ENCODE measurements at regions not wholly inside any gene's neighbourhood (a gene's known extent, or its start where the extent isn't known, plus 50 kb on each side); places are given as distances from the start of the nearest gene placed in this dataset.

DNA sequence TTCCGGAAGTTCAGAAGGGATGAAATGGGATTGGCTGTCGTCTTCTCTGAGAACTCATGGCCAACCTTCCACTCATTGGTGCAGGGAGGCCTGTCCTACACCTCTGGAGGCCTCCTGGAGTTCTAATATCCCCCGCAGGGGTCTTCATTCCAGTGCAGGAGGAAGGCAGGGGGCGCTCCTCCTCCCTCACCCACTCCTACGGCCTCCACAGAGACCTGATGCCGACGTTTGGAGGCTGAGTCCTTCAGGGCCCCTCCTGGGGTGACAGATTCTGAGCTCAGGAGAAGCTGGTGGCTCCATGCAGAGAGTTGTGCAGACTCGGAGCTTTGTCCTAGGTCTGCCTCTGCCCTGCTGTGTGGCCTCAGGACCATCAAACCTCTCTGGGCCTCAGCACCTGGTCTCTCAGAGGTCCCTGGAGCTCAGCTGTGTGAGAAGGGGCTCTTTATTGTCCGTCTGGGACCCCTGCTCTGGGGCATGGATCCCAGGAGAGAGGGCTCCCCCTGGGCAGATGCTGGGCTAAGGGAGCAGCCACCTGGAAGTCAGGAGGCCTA is 102.3 kb upstream of the WNT4 start:
- TF ChIP-seq GATA2 (IDR thresholded peaks at IDR 0.05; ENCODE audit: insufficient read depth, insufficient read length, low read depth, low read length) (no peak), EZH2 (IDR thresholded peaks at IDR 0.05; ENCODE audit: borderline replicate concordance, low read depth, low read length, severe bottlenecking) (no peak), POLR2A (IDR thresholded peaks at IDR 0.05; ENCODE audit: low read depth, low read length) (no peak), MYC (IDR thresholded peaks at IDR 0.05; ENCODE audit: low read depth, low read length) (no peak), POLR2AphosphoS5 (IDR thresholded peaks at IDR 0.05; ENCODE audit: insufficient read depth, low read depth, low read length) (no peak), FOS (IDR thresholded peaks at IDR 0.05; ENCODE audit: borderline replicate concordance, insufficient read depth, low read length) (no peak), JUN (IDR thresholded peaks at IDR 0.05; ENCODE audit: borderline replicate concordance, insufficient read depth, insufficient read length, low read depth) (no peak)
- TF ChIP-seq, protein P1, sequence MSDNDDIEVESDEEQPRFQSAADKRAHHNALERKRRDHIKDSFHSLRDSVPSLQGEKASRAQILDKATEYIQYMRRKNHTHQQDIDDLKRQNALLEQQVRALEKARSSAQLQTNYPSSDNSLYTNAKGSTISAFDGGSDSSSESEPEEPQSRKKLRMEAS (IDR thresholded peaks at IDR 0.05; ENCODE audit: insufficient read depth, insufficient read length): no peak
- TF ChIP-seq, protein P2, sequence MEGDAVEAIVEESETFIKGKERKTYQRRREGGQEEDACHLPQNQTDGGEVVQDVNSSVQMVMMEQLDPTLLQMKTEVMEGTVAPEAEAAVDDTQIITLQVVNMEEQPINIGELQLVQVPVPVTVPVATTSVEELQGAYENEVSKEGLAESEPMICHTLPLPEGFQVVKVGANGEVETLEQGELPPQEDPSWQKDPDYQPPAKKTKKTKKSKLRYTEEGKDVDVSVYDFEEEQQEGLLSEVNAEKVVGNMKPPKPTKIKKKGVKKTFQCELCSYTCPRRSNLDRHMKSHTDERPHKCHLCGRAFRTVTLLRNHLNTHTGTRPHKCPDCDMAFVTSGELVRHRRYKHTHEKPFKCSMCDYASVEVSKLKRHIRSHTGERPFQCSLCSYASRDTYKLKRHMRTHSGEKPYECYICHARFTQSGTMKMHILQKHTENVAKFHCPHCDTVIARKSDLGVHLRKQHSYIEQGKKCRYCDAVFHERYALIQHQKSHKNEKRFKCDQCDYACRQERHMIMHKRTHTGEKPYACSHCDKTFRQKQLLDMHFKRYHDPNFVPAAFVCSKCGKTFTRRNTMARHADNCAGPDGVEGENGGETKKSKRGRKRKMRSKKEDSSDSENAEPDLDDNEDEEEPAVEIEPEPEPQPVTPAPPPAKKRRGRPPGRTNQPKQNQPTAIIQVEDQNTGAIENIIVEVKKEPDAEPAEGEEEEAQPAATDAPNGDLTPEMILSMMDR (IDR thresholded peaks at IDR 0.05; ENCODE audit: extremely low read depth in 1 of 2, insufficient read depth in 1 of 2, low read depth in 1 of 2, low read length in 2 of 2): no peak
- FAIRE-seq (no peak), DNase-seq (ENCODE audit: low read depth, low spot score) (no peak)
- no peak overlapping the region for H3K4me2 ChIP-seq (ENCODE audit: insufficient read depth, low read length)
- H3K36me3 ChIP-seq (ENCODE audit: control insufficient read depth in 2 of 2, extremely low read depth in 1 of 2, insufficient read depth in 2 of 2, low read length in 2 of 2): no peaks in the 10 kb centered on the region
- H3K27ac ChIP-seq (ENCODE audit: insufficient read depth, low read depth, low read length): no peak overlapping the region
- H3K9ac ChIP-seq (replicated peaks; ENCODE audit: extremely low read depth, insufficient read depth, low read length): no peak overlapping the region
- ChIA-PET POLR2A (no interaction called here), CTCF (no interaction called here)
- no peaks in the 10 kb centered on the region for H3K9me1 ChIP-seq (replicated peaks; ENCODE audit: control insufficient read depth, extremely low read depth, insufficient read depth, low read length)
- H3K79me2 ChIP-seq (ENCODE audit: control insufficient read depth, insufficient read depth, low read length): no peaks in the 10 kb centered on the region
- intact Hi-C loops (cut with micrococcal nuclease) (no loop called here), dilution Hi-C loops (cut with MboI; ENCODE audit: extremely low pct_ligation_motif_present, low sequenced_read_pairs) (no loop called here)
- H3K27me3 ChIP-seq (ENCODE audit: control insufficient read depth in 2 of 2, insufficient read depth in 2 of 2, low read length in 2 of 2): peaks cover 0 to 4% of the 10 kb centered on the region in 2 experiments
- no TSS peak for BruUV-seq (replicated peaks)
- H3K4me3 ChIP-seq (replicated peaks in 1 of 3; ENCODE audit: insufficient read depth in 1 of 3, low read depth in 1 of 3, low read length in 3 of 3): no peak overlapping the region
- no peak overlapping the region for H2AFZ ChIP-seq (ENCODE audit: low read depth, low read length)
- H3K4me1 ChIP-seq (ENCODE audit: control insufficient read depth, extremely low read depth, insufficient read depth, low read length): no peaks in the 10 kb centered on the region
- H4K20me1 ChIP-seq (replicated peaks; ENCODE audit: control insufficient read depth, extremely low read depth, insufficient read depth, low read length): no peaks in the 10 kb centered on the region
- H3K9me3 ChIP-seq (replicated peaks; ENCODE audit: control insufficient read depth, insufficient read depth, low read length): no peaks in the 10 kb centered on the region

All from endothelial cell of umbilical vein (primary cell).